C4-2B (cell line): ENCODE measurements at regions not wholly inside any gene's neighbourhood (a gene's known extent, or its start where the extent isn't known, plus 50 kb on each side); places are given as distances from the start of the nearest gene placed in this dataset.

Experiments
- CTCF ChIP-seq: fragments of 450-650 bp; conservative IDR thresholded peaks from 2 replicates; pipeline ENCODE4 v1.5.1; 2017; ENCODE audit warnings: mild to moderate bottlenecking
- ZFX ChIP-seq: fragments of 450-650 bp; IDR thresholded peaks from 2 replicates; pipeline ENCODE4 v1.6.1; 2017

- TF ChIP-seq CTCF (no peak), ZFX (no peak)
Measured at GRCh38 chr5:29307478-29307877, 1886.0 kb upstream of the CDH6 start.
